Endothelial cell of umbilical vein (primary cell): ENCODE measurements at regions not wholly inside any gene's neighbourhood (a gene's known extent, or its start where the extent isn't known, plus 50 kb on each side); places are given as distances from the start of the nearest gene placed in this dataset.

Experiments used
- GATA2 ChIP-seq: IDR thresholded peaks from 2 replicates; pipeline ENCODE4 v1.7.0; 2011; ENCODE audit warnings: low read depth, mild to moderate bottlenecking, moderate library complexity, mixed read lengths, low read length; ENCODE audit not compliant: insufficient read length, insufficient read depth
- JUN ChIP-seq: IDR thresholded peaks from 2 replicates; pipeline ENCODE4 v1.6.1; 2011; ENCODE audit warnings: borderline replicate concordance, low read depth; ENCODE audit not compliant: insufficient read length, insufficient read depth
- POLR2A ChIP-seq: IDR thresholded peaks from 2 replicates; pipeline ENCODE4 v1.6.1; 2012; ENCODE audit warnings: low read depth, mild to moderate bottlenecking, control low read depth, low read length
- POLR2AphosphoS5 ChIP-seq: IDR thresholded peaks from 2 replicates; pipeline ENCODE4 v1.6.1; 2012; ENCODE audit warnings: low read depth, mild to moderate bottlenecking, control low read depth, low read length, moderate library complexity; ENCODE audit not compliant: insufficient read depth

DNA sequence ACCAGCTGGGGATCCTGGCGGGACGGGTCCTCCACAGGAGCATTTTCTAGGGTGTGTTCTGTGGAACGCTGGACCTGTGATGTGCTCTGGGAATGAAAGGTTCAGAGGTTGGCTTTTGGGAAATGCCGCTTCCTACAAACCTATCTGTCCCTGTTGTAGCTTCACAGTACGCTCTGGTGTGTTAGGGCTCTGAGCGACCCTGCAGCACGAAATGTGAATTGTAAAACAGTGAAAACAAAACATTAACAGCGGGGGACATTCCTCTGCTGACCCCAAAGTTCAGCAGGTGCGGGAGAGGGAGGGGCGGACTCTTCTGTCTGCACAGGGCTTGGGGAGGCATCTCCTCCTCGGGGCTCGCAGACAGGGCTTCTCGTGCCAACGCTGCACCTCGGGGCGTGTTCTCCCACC is 155.9 kb downstream of the NRN1 start:
- TF ChIP-seq GATA2 (no peak), POLR2AphosphoS5 (no peak), JUN (no peak), POLR2A (no peak)
